H1 (cell line): ENCODE measurements at regions not wholly inside any gene's neighbourhood (a gene's known extent, or its start where the extent isn't known, plus 50 kb on each side); places are given as distances from the start of the nearest gene placed in this dataset.

ENCODE experiments used
- CTCF ChIA-PET: fragments of 300-600 bp; sonication (Branson Sonifier 250); formaldehyde crosslinking; loops from one replicate; lab custom pipeline; 2021; ENCODE audit not compliant: partially characterized antibody; lab: Charles Lee
- POLR2A ChIA-PET: fragments of 300-600 bp; sonication (Branson Sonifier 250); formaldehyde crosslinking; loops from one replicate; lab custom pipeline; 2021; ENCODE audit warnings: inconsistent platforms; ENCODE audit not compliant: partially characterized antibody; lab: Charles Lee
- DNase-seq, 2 experiments: peaks; one replicate each; pipeline versions ENCODE4 v3.0.0 to v3.0.0-alpha.2; 2010 to 2022; ENCODE audit warnings: low spot score in 2 of 2, low read depth in 1 of 2, mixed read lengths in 1 of 2
- FAIRE-seq: peaks from 2 replicates; lab custom pipeline; 2011; peaks lifted over from hg19 to GRCh38; lab: Jason Lieb, UNC
- H2AFZ ChIP-seq: 2 replicates; pipeline ENCODE4 v1.8.1; 2012; ENCODE audit warnings: low read length, inconsistent platforms
- H2AK5ac ChIP-seq: 2 replicates; pipeline ENCODE4 v1.6.1; 2013; ENCODE audit warnings: low read depth, low read length
- H2BK120ac ChIP-seq: replicated peaks from 2 replicates; pipeline ENCODE3; 2013; ENCODE audit warnings: low read depth, low read length, inconsistent platforms
- H2BK12ac ChIP-seq: 2 replicates; pipeline ENCODE4 v1.6.1; 2013; ENCODE audit warnings: low read depth, low read length
- H2BK15ac ChIP-seq: 2 replicates; pipeline ENCODE4 v1.6.1; 2013; ENCODE audit warnings: low read length
- H2BK20ac ChIP-seq: 2 replicates; pipeline ENCODE4 v1.6.1; 2013; ENCODE audit warnings: low read length
- H2BK5ac ChIP-seq: 2 replicates; pipeline ENCODE4 v1.6.1; 2013; ENCODE audit warnings: low read depth, low read length
- H3K14ac ChIP-seq: 2 replicates; pipeline ENCODE4 v1.6.1; 2013; ENCODE audit warnings: inconsistent platforms; ENCODE audit not compliant: insufficient read length
- H3K18ac ChIP-seq: 2 replicates; pipeline ENCODE4 v1.6.1; 2013; ENCODE audit warnings: low read length; ENCODE audit errors: extremely low read depth
- H3K23ac ChIP-seq: 2 replicates; pipeline ENCODE4 v1.6.1; 2013; ENCODE audit warnings: inconsistent platforms; ENCODE audit not compliant: insufficient read length
- H3K23me2 ChIP-seq: 2 replicates; pipeline ENCODE4 v1.6.1; 2013; ENCODE audit warnings: low read depth, low read length
- H3K27ac ChIP-seq: 2 replicates; pipeline ENCODE4 v1.6.1; 2011; ENCODE audit warnings: low read depth, low read length, inconsistent platforms
- H3K27me3 ChIP-seq, 4 experiments: replicated peaks in 1 of 4; 1 replicate in 1 of 4; 2 replicates in 3 of 4; pipeline versions ENCODE4 v1.6.1 to v1.8.1; 2011 to 2013; ENCODE audit warnings: low read length in 3 of 4, mild to moderate bottlenecking in 3 of 4, inconsistent platforms in 2 of 4, mixed read lengths in 2 of 4, moderate library complexity in 1 of 4; ENCODE audit not compliant: control insufficient read depth in 3 of 4, insufficient read depth in 3 of 4; ENCODE audit errors: extremely low read depth in 1 of 4
- H3K36me3 ChIP-seq, 4 experiments: 2 replicates each; pipeline versions ENCODE4 v1.6.1 to v1.8.1; 2011 to 2013; ENCODE audit warnings: mild to moderate bottlenecking in 4 of 4, low read length in 3 of 4, moderate library complexity in 2 of 4, control low read depth in 1 of 4, inconsistent platforms in 1 of 4; ENCODE audit not compliant: insufficient read depth in 4 of 4, control insufficient read depth in 2 of 4
- H3K4ac ChIP-seq: replicated peaks from 2 replicates; pipeline ENCODE3; 2013; ENCODE audit warnings: low read length, low read depth, mixed read lengths, inconsistent platforms; ENCODE audit not compliant: insufficient read length
- H3K4me1 ChIP-seq, 4 experiments: replicated peaks in 1 of 4; 1 replicate in 1 of 4; 2 replicates in 3 of 4; pipeline versions ENCODE4 v1.6.1 to v1.8.1; 2011 to 2013; ENCODE audit warnings: low read length in 3 of 4, inconsistent platforms in 2 of 4, mixed read lengths in 1 of 4; ENCODE audit not compliant: insufficient read depth in 4 of 4, control insufficient read depth in 3 of 4
- H3K4me2 ChIP-seq, 2 experiments: 2 replicates each; pipeline versions ENCODE4 v1.6.1 to v1.8.1; 2011 to 2013; ENCODE audit warnings: low read depth in 2 of 2, low read length in 2 of 2, control low read depth in 1 of 2, inconsistent platforms in 1 of 2, mild to moderate bottlenecking in 1 of 2; ENCODE audit not compliant: insufficient read depth in 1 of 2
- H3K4me3 ChIP-seq, 4 experiments: fragments of 200-600, 300-600 bp in 1 of 4; sonication (generic), shearing (Covaris generic), sonication (Bioruptor Twin) in 1 of 4; 2 replicates each; pipeline versions ENCODE4 v1.5.1 to v1.8.1; 2011 to 2016; ENCODE audit warnings: low read length in 4 of 4, low read depth in 3 of 4, control low read depth in 2 of 4, inconsistent platforms in 2 of 4, mild to moderate bottlenecking in 2 of 4, mixed read lengths in 1 of 4, moderate library complexity in 1 of 4; ENCODE audit not compliant: insufficient read depth in 2 of 4; ENCODE audit errors: extremely low read depth in 1 of 4
- H3K56ac ChIP-seq: replicated peaks from 2 replicates; pipeline ENCODE3; 2013; ENCODE audit warnings: low read depth, mild to moderate bottlenecking, mixed read lengths, low read length, inconsistent platforms; ENCODE audit not compliant: insufficient read length
- H3K79me1 ChIP-seq: 2 replicates; pipeline ENCODE4 v1.6.1; 2013; ENCODE audit warnings: low read depth, low read length, control low read depth
- H3K79me2 ChIP-seq, 2 experiments: 2 replicates each; pipeline versions ENCODE4 v1.6.1 to v1.8.1; 2012 to 2013; ENCODE audit warnings: low read length in 2 of 2, mild to moderate bottlenecking in 2 of 2, inconsistent platforms in 1 of 2; ENCODE audit not compliant: insufficient read depth in 2 of 2, control insufficient read depth in 1 of 2
- H3K9ac ChIP-seq, 4 experiments: replicated peaks in 1 of 4; 1 replicate in 1 of 4; 2 replicates in 3 of 4; pipeline versions ENCODE4 v1.6.1 to v1.8.1; 2011 to 2013; ENCODE audit warnings: low read depth in 3 of 4, low read length in 3 of 4, control low read depth in 2 of 4, mild to moderate bottlenecking in 2 of 4, moderate library complexity in 2 of 4, inconsistent platforms in 1 of 4; ENCODE audit errors: extremely low read depth in 1 of 4
- H3K9me3 ChIP-seq, 2 experiments: 2 replicates each; pipeline versions ENCODE4 v1.6.1 to v1.8.1; 2012 to 2013; ENCODE audit warnings: mild to moderate bottlenecking in 2 of 2, moderate library complexity in 2 of 2, control low read depth in 1 of 2, inconsistent platforms in 1 of 2, low read depth in 1 of 2, low read length in 1 of 2, mixed read lengths in 1 of 2; ENCODE audit not compliant: insufficient read depth in 2 of 2
- H4K20me1 ChIP-seq, 2 experiments: replicated peaks in 1 of 2; 2 replicates each; pipeline versions ENCODE3 to v1.8.1; 2011 to 2013; ENCODE audit warnings: inconsistent platforms in 2 of 2, low read length in 2 of 2, mild to moderate bottlenecking in 1 of 2; ENCODE audit not compliant: insufficient read depth in 2 of 2, control insufficient read depth in 1 of 2
- H4K5ac ChIP-seq: 2 replicates; pipeline ENCODE4 v1.6.1; 2013; ENCODE audit warnings: low read length, low read depth, mixed read lengths, inconsistent platforms; ENCODE audit not compliant: insufficient read length
- H4K8ac ChIP-seq: 2 replicates; pipeline ENCODE4 v1.8.0; 2013; ENCODE audit warnings: mild to moderate bottlenecking, moderate library complexity, low read length, inconsistent platforms; ENCODE audit not compliant: insufficient read depth; ENCODE audit errors: extremely low read depth
- H4K91ac ChIP-seq: replicated peaks from 2 replicates; pipeline ENCODE3; 2013; ENCODE audit warnings: low read length, mixed read lengths, inconsistent platforms; ENCODE audit not compliant: insufficient read length
- CREB1 ChIP-seq: IDR thresholded peaks from 2 replicates; pipeline ENCODE4 v1.6.1; 2012; ENCODE audit warnings: inconsistent platforms
- EP300 ChIP-seq, 2 experiments: IDR thresholded peaks; 1 replicate in 1 of 2; 2 replicates in 1 of 2; pipeline ENCODE4 v1.6.1; 2011 to 2012; ENCODE audit warnings: low read depth in 2 of 2, low read length in 2 of 2, mild to moderate bottlenecking in 2 of 2, borderline replicate concordance in 1 of 2, inconsistent platforms in 1 of 2, moderate library complexity in 1 of 2
- EZH2 ChIP-seq: fragments of 200-600 bp; sonication (generic); IDR thresholded peaks from 2 replicates; pipeline ENCODE4 v1.7.1; 2012; ENCODE audit warnings: low read depth, mild to moderate bottlenecking, moderate library complexity, low read length, inconsistent platforms; ENCODE audit not compliant: severe bottlenecking
- GTF2F1 ChIP-seq: IDR thresholded peaks from 2 replicates; pipeline ENCODE4 v1.6.1; 2012; ENCODE audit warnings: low read depth, low read length, improper control_type of control experiment, borderline replicate concordance
- NANOG ChIP-seq: IDR thresholded peaks from 2 replicates; pipeline ENCODE4 v1.6.1; 2011; ENCODE audit warnings: low read length, low read depth, mild to moderate bottlenecking, inconsistent platforms; ENCODE audit not compliant: insufficient read depth, poor library complexity, severe bottlenecking
- POLR2A ChIP-seq, 2 experiments: IDR thresholded peaks; 1 replicate in 1 of 2; 2 replicates in 1 of 2; pipeline ENCODE4 v1.6.1; 2011; ENCODE audit warnings: low read depth in 2 of 2, low read length in 2 of 2, mild to moderate bottlenecking in 2 of 2; ENCODE audit errors: control extremely low read depth in 1 of 2
- POLR2AphosphoS5 ChIP-seq: IDR thresholded peaks from 2 replicates; pipeline ENCODE4 v1.6.1; 2011; ENCODE audit warnings: low read depth, low read length
- POU5F1 ChIP-seq: IDR thresholded peaks from 2 replicates; pipeline ENCODE4 v1.6.1; 2011; ENCODE audit warnings: low read depth, mild to moderate bottlenecking, low read length, moderate library complexity
- RAD21 ChIP-seq, 2 experiments: IDR thresholded peaks in 1 of 2; conservative IDR thresholded peaks in 1 of 2; 2 replicates each; pipeline ENCODE4 v1.6.1; 2011; ENCODE audit warnings: low read depth in 2 of 2, low read length in 2 of 2, improper control_type of control experiment in 1 of 2, inconsistent platforms in 1 of 2, mild to moderate bottlenecking in 1 of 2, moderate library complexity in 1 of 2
- RXRA ChIP-seq: IDR thresholded peaks from 2 replicates; pipeline ENCODE4 v1.6.1; 2011; ENCODE audit warnings: low read depth, mild to moderate bottlenecking, low read length, moderate library complexity; ENCODE audit not compliant: insufficient read depth
- SP2 ChIP-seq: IDR thresholded peaks from 2 replicates; pipeline ENCODE4 v1.6.1; 2012; ENCODE audit warnings: mild to moderate bottlenecking, low read length, inconsistent platforms
- SP4 ChIP-seq: IDR thresholded peaks from 2 replicates; pipeline ENCODE4 v1.6.1; 2012; ENCODE audit warnings: low read length, inconsistent platforms
- TBP ChIP-seq: IDR thresholded peaks from 2 replicates; pipeline ENCODE4 v1.6.1; 2011; ENCODE audit warnings: low read depth, low read length, improper control_type of control experiment
- WGBS, 2 experiments: shearing (Covaris generic) in 1 of 2; methylation state at CpG; one replicate each; pipeline versions ENCODE4 v1.1.6 to v1.1.7; 2013 to 2015; ENCODE audit warnings: low lambda C conversion rate in 2 of 2, mixed read lengths in 2 of 2, inconsistent platforms in 1 of 2, low coverage in 1 of 2, missing lambda C conversion rate in 1 of 2; ENCODE audit not compliant: insufficient replicate concordance in 2 of 2, insufficient coverage in 1 of 2, insufficient read length in 1 of 2; ENCODE audit errors: extremely low coverage in 1 of 2, missing lambda C conversion rate in 1 of 2; 5-methylcytosine and 5-hydroxymethylcytosine counted together

DNA sequence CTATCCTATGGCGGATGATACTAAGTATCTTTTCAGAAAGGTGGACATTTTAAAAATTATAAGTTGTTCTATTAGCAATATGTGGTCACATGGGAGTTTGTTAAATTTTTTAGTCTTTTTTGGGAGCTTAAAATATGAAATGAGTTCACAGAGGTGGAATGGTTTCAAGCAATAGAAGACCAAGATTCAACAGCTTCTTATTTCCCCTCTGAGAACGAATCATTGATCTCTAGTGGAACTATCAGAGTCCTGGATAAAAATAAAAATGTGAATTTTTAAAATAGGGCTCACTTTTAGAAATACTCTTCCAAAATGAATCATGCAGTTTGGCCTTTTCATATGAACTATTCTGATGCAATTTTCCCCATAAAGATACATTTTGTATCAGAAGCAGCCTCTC lies 467.7 kb upstream of the KLF6 start:
- Histone ChIP-seq H3K79me1 (no peaks in the 10 kb centered on the region), H3K4me2 (no peak overlapping the region), H2BK15ac (no peak overlapping the region), H3K9ac (no peak overlapping the region), H2BK5ac (no peak overlapping the region), H2BK120ac (no peak overlapping the region), H3K23ac (no peak overlapping the region), H3K27me3 (no peaks in the 10 kb centered on the region), H3K18ac (no peak overlapping the region), H3K23me2 (no peaks in the 10 kb centered on the region), H2AFZ (no peak overlapping the region), H3K27ac (no peak overlapping the region), H2BK12ac (no peak overlapping the region), H3K36me3 (no peaks in the 10 kb centered on the region), H3K79me2 (no peaks in the 10 kb centered on the region), H3K14ac (no peak overlapping the region), H3K4me1 (no peaks in the 10 kb centered on the region), H3K56ac (no peak overlapping the region), H4K20me1 (no peaks in the 10 kb centered on the region), H4K91ac (no peak overlapping the region), H2AK5ac (no peak overlapping the region)
- POLR2A ChIA-PET: no interaction called here
- FAIRE-seq (no peak), DNase-seq (no peak)
- TF ChIP-seq RAD21 (IDR thresholded peaks at IDR 0.05 in 1 of 2, conservative IDR thresholded peaks at IDR 0.05 in 1 of 2; ENCODE audit: low read depth in 2 of 2, low read length in 2 of 2) (no peak), SP4 (no peak), TBP (no peak), CREB1 (no peak), POLR2AphosphoS5 (no peak), POLR2A (IDR thresholded peaks at IDR 0.05; ENCODE audit: control extremely low read depth in 1 of 2, low read depth in 2 of 2, low read length in 2 of 2) (no peak), EP300 (IDR thresholded peaks at IDR 0.05; ENCODE audit: borderline replicate concordance in 1 of 2, low read depth in 2 of 2, low read length in 2 of 2) (no peak), POU5F1 (no peak), RXRA (no peak), EZH2 (no peak), NANOG (no peak), SP2 (no peak), GTF2F1 (no peak)
- TF ChIP-seq, all 59 proteins: peak for 0
- CTCF ChIA-PET: interaction anchor here (1.0 to 1.3 kb wide), 2 partner anchors 12 to 14 kb away, joined by 3 to 4 read pairs; no protein-coding TSS in a partner anchor
- H3K4me3 ChIP-seq: no peak overlapping the region
- H2BK20ac ChIP-seq: no peak overlapping the region
- no peak overlapping the region for H3K4ac ChIP-seq
- 94% methylated on average over 2 of the region's 2 CpGs; no CpG with 5 or more reads in 1 of the 2 experiments for WGBS, 2 experiments
- no peak overlapping the region for H4K8ac ChIP-seq
- no peak overlapping the region for H4K5ac ChIP-seq
- H3K9me3 ChIP-seq: no peaks in the 10 kb centered on the region; a peak in 1 of 4 replicates
